PC-3 (cell line): ENCODE measurements at regions not wholly inside any gene's neighbourhood (a gene's known extent, or its start where the extent isn't known, plus 50 kb on each side); places are given as distances from the start of the nearest gene placed in this dataset.
A peak's percentile ranks its signal among the peaks of the same experiment; 100 is the strongest.

Experiments used
- ATAC-seq: fragments of 200-7000 bp; cut with Tn5 transposase; 2 replicates; pipeline ENCODE4 v1.9.1; 2020; ENCODE audit warnings: mild to moderate bottlenecking, moderate library complexity
- BruUV-seq: library from RNA; stranded (reverse); fragments of 400-500 nt; replicated peaks from 2 replicates; lab custom pipeline; 2021; lab: Mats Ljungman, UMichigan
- CTCF ChIA-PET: fragments of 300-600 bp; sonication (Branson Sonifier 250); formaldehyde crosslinking; loops from one replicate; lab custom pipeline; 2022; ENCODE audit warnings: antibody characterized with exemption; lab: Charles Lee
- POLR2A ChIA-PET: fragments of 300-600 bp; sonication (Branson Sonifier 250); formaldehyde crosslinking; loops from one replicate; lab custom pipeline; 2022; ENCODE audit warnings: antibody characterized with exemption; ENCODE audit not compliant: unreplicated experiment; lab: Charles Lee
- DNase-seq: peaks from one replicate; pipeline ENCODE4 v3.0.0-alpha.2; 2015
- H2AFZ ChIP-seq: fragments of 300-600 bp; sonication (generic); 2 replicates; pipeline ENCODE4 v1.6.0; 2016; ENCODE audit warnings: antibody characterized with exemption, low read length
- H3F3A ChIP-seq: fragments of 300-600 bp; sonication (generic); one replicate; pipeline ENCODE4 v1.6.0; 2017; ENCODE audit warnings: antibody characterized with exemption, low read length, control low read depth, mild to moderate bottlenecking; ENCODE audit not compliant: unreplicated experiment
- H3K27ac ChIP-seq: fragments of 300-600 bp; sonication (generic); 2 replicates; pipeline ENCODE4 v1.5.1; 2016; ENCODE audit warnings: mild to moderate bottlenecking, low read length
- H3K27me3 ChIP-seq: fragments of 300-600 bp; sonication (generic); 2 replicates; pipeline ENCODE4 v1.6.1; 2016; ENCODE audit warnings: low read length, mixed read lengths
- H3K36me3 ChIP-seq: fragments of 300-600 bp; sonication (generic); 2 replicates; pipeline ENCODE4 v1.6.1; 2016; ENCODE audit warnings: low read depth, mixed run types, low read length, mixed read lengths
- H3K4me1 ChIP-seq: fragments of 300-600 bp; sonication (generic); 2 replicates; pipeline ENCODE4 v1.5.1; 2016; ENCODE audit warnings: low read length; ENCODE audit not compliant: insufficient read depth
- H3K4me2 ChIP-seq: fragments of 300-600 bp; sonication (generic); 2 replicates; pipeline ENCODE4 v1.6.0; 2016; ENCODE audit warnings: low read length
- H3K4me3 ChIP-seq: fragments of 300-600 bp; sonication (generic); 2 replicates; pipeline ENCODE4 v1.5.1; 2016; ENCODE audit warnings: mild to moderate bottlenecking, low read length, mixed read lengths
- H3K79me2 ChIP-seq: fragments of 300-600 bp; sonication (generic); 2 replicates; pipeline ENCODE4 v1.6.1; 2017; ENCODE audit warnings: low read length, mixed read lengths
- H3K9ac ChIP-seq: fragments of 300-600 bp; sonication (generic); 2 replicates; pipeline ENCODE4 v1.6.0; 2016; ENCODE audit warnings: mild to moderate bottlenecking, low read length
- H3K9me2 ChIP-seq: fragments of 300-600 bp; sonication (generic); replicated peaks from 2 replicates; pipeline ENCODE4 v1.6.1; 2016; ENCODE audit warnings: mixed run types, low read length, mixed read lengths
- H3K9me3 ChIP-seq: fragments of 300-600 bp; sonication (generic); 2 replicates; pipeline ENCODE4 v1.6.1; 2016; ENCODE audit warnings: low read length, mixed read lengths
- H4K20me1 ChIP-seq: fragments of 300-600 bp; sonication (generic); 2 replicates; pipeline ENCODE4 v1.6.1; 2016; ENCODE audit warnings: low read length, mixed read lengths
- CTCF ChIP-seq: fragments of 300-600 bp; sonication (generic); conservative IDR thresholded peaks from 2 replicates; pipeline ENCODE4 v1.5.1; 2017; ENCODE audit warnings: antibody characterized with exemption, low read depth, mild to moderate bottlenecking, low read length
- EZH2 ChIP-seq: fragments of 300-600 bp; sonication (generic); IDR thresholded peaks from one replicate; pipeline ENCODE4 v1.6.1; 2017; ENCODE audit warnings: antibody characterized with exemption, mild to moderate bottlenecking, low read length; ENCODE audit not compliant: unreplicated experiment
- EZH2phosphoT487 ChIP-seq: fragments of 300-600 bp; sonication (generic); IDR thresholded peaks from 2 replicates; pipeline ENCODE4 v1.6.1; 2018; ENCODE audit warnings: mild to moderate bottlenecking, antibody characterized with exemption, low read length, borderline replicate concordance
- intact Hi-C: fragments of 100-400 bp; cut with micrococcal nuclease; formaldehyde crosslinking; loops from 2 replicates; pipeline ENCODE4 v1.9.0; 2023

- POLR2A ChIA-PET: no interaction called here
- H3K27me3 ChIP-seq: no peaks in the 10 kb centered on the region
- no peaks in the 10 kb centered on the region for H3K36me3 ChIP-seq
- H3K4me3 ChIP-seq: no peak overlapping the region
- no peaks in the 10 kb centered on the region for H3K9me3 ChIP-seq
- no peak overlapping the region for H2AFZ ChIP-seq
- intact Hi-C loops: no loop called here
- peaks cover 5% of the 10 kb centered on the region for H3F3A ChIP-seq
- H3K79me2 ChIP-seq: peaks cover 8% of the 10 kb centered on the region; the same call in 1 of the 2 replicates
- no peaks in the 10 kb centered on the region for H3K9me2 ChIP-seq
- no peak for TF ChIP-seq EZH2
- TF ChIP-seq CTCF: no peak
- no peak for TF ChIP-seq EZH2phosphoT487
- peaks cover 55% of the 10 kb centered on the region for H3K4me1 ChIP-seq
- peak overlapping the region; percentile 9 for H3K4me2 ChIP-seq
- CTCF ChIA-PET: no interaction called here
- H3K27ac ChIP-seq: peak overlapping the region; percentile 98
- ATAC-seq (peak; percentile 38), DNase-seq (peak; percentile 52)
- no TSS peak for BruUV-seq
- H4K20me1 ChIP-seq: no peaks in the 10 kb centered on the region
- peak overlapping the region; percentile 81 for H3K9ac ChIP-seq
These were observed 464.9 kb downstream of the INHBA start for GRCh38 chr7:41237956-41238355.

GRCh38 chr7:41232086-41232485 lies 470.8 kb downstream of the INHBA start:
- ChIA-PET POLR2A (no interaction called here), CTCF (interaction anchor here (0.6 kb wide), 1 partner anchor 465 kb away, joined by 3 read pairs; no protein-coding TSS in a partner anchor)
- no peak for TF ChIP-seq EZH2
- no peak for TF ChIP-seq CTCF
- 0 out of 2 replicates have a peak, but pooled peaks cover 3% of the 10 kb centered on the region for H3K9me3 ChIP-seq
- no peak overlapping the region for H3K9ac ChIP-seq
- no TSS peak for BruUV-seq
- H3K79me2 ChIP-seq: no peaks in the 10 kb centered on the region
- H3K4me2 ChIP-seq: no peak overlapping the region
- peak; percentile 27 for DNase-seq
- ATAC-seq: peak; percentile 39; the same call in 1 of the 2 replicates
- H3K4me3 ChIP-seq: no peak overlapping the region
- no peak overlapping the region for H2AFZ ChIP-seq
- peaks cover 27% of the 10 kb centered on the region for H3K4me1 ChIP-seq
- peak overlapping the region; percentile 12; the same call in 1 of the 2 replicates for H3K27ac ChIP-seq
- no peaks in the 10 kb centered on the region for H3F3A ChIP-seq
- intact Hi-C loops: no loop called here
- H3K27me3 ChIP-seq: no peaks in the 10 kb centered on the region
- H3K9me2 ChIP-seq: no peaks in the 10 kb centered on the region
- H3K36me3 ChIP-seq: 0 out of 2 replicates have a peak, but pooled peaks cover 2% of the 10 kb centered on the region
- no peaks in the 10 kb centered on the region for H4K20me1 ChIP-seq

- Histone ChIP-seq H3K9ac (peak overlapping the region; percentile 89), H3K79me2 (0 out of 2 replicates have a peak, but pooled peaks cover 10% of the 10 kb centered on the region), H3K9me3 (no peaks in the 10 kb centered on the region), H4K20me1 (no peaks in the 10 kb centered on the region), H3F3A (no peaks in the 10 kb centered on the region), H3K9me2 (no peaks in the 10 kb centered on the region), H3K27ac (peak overlapping the region; percentile 98), H3K4me3 (no peak overlapping the region), H2AFZ (no peak overlapping the region), H3K36me3 (no peaks in the 10 kb centered on the region), H3K4me1 (peaks cover 38% of the 10 kb centered on the region), H3K4me2 (peak overlapping the region; percentile 45), H3K27me3 (no peaks in the 10 kb centered on the region)
- intact Hi-C loops: loop anchor here (1.0 to 10.0 kb wide), 3 partner anchors 69 to 179 kb away; no protein-coding TSS in a partner anchor
- BruUV-seq: TSS peak; percentile 66
- CTCF ChIA-PET: no interaction called here
- DNase-seq (peak; percentile 98), ATAC-seq (peak; percentile 85)
- TF ChIP-seq EZH2 (no peak), CTCF (no peak), EZH2phosphoT487 (no peak)
- POLR2A ChIA-PET: interaction anchor here (0.6 kb wide), 1 partner anchor 117 kb away, joined by 3 read pairs; no protein-coding TSS in a partner anchor
These were observed 478.7 kb downstream of the INHBA start for GRCh38 chr7:41224063-41224763.
